A673 (cell line): ENCODE measurements at regions not wholly inside any gene's neighbourhood (a gene's known extent, or its start where the extent isn't known, plus 50 kb on each side); places are given as distances from the start of the nearest gene placed in this dataset.

Source experiments
- BruUV-seq: library from RNA; stranded (reverse); fragments of 400-500 nt; replicated peaks from 2 replicates; lab custom pipeline; 2021; lab: Mats Ljungman, UMichigan
- CTCF ChIA-PET: fragments of 300-600 bp; sonication (Branson Sonifier 250); formaldehyde crosslinking; loops from one replicate; lab custom pipeline; 2022; ENCODE audit warnings: antibody characterized with exemption; lab: Charles Lee
- POLR2A ChIA-PET: fragments of 300-600 bp; sonication (Branson Sonifier 250); formaldehyde crosslinking; loops from one replicate; lab custom pipeline; 2022; ENCODE audit warnings: antibody characterized with exemption; ENCODE audit not compliant: low non-redundant PET; lab: Charles Lee
- DNase-seq: peaks from one replicate; pipeline ENCODE4 v3.0.0-alpha.2; 2015; ENCODE audit warnings: low spot score
- H3K27ac ChIP-seq: fragments of 200-600 bp; sonication (generic); 2 replicates; pipeline ENCODE4 v1.5.1; 2016; ENCODE audit warnings: mixed run types, low read depth, mild to moderate bottlenecking, mixed read lengths, antibody characterized with exemption, low read length; ENCODE audit not compliant: poor library complexity, severe bottlenecking
- H3K27me3 ChIP-seq: fragments of 200-600 bp; sonication (generic); replicated peaks from 2 replicates; pipeline ENCODE4 v1.6.1; 2017; ENCODE audit warnings: mixed run types, low read depth, mild to moderate bottlenecking, mixed read lengths, antibody characterized with exemption, low read length; ENCODE audit not compliant: insufficient read depth, poor library complexity
- H3K36me3 ChIP-seq: fragments of 200-600 bp; sonication (generic); 2 replicates; pipeline ENCODE4 v1.6.1; 2016; ENCODE audit warnings: mixed run types, mild to moderate bottlenecking, mixed read lengths, antibody characterized with exemption, low read length; ENCODE audit not compliant: insufficient read depth, poor library complexity, severe bottlenecking
- H3K4me1 ChIP-seq: fragments of 200-600 bp; sonication (generic); 2 replicates; pipeline ENCODE4 v1.6.1; 2017; ENCODE audit warnings: mixed run types, mild to moderate bottlenecking, mixed read lengths, antibody characterized with exemption, low read length; ENCODE audit not compliant: insufficient read depth, poor library complexity, severe bottlenecking
- H3K4me3 ChIP-seq: fragments of 200-600 bp; sonication (generic); 2 replicates; pipeline ENCODE4 v1.5.1; 2016; ENCODE audit warnings: low read depth, mixed run types, mild to moderate bottlenecking, mixed read lengths, low read length; ENCODE audit not compliant: poor library complexity, severe bottlenecking
- H3K9me3 ChIP-seq: fragments of 200-600 bp; sonication (generic); 2 replicates; pipeline ENCODE4 v1.6.1; 2016; ENCODE audit warnings: mixed run types, low read depth, mild to moderate bottlenecking, mixed read lengths, antibody characterized with exemption, low read length; ENCODE audit not compliant: poor library complexity, severe bottlenecking
- EZH2 ChIP-seq: fragments of 200-600 bp; sonication (generic); IDR thresholded peaks from 2 replicates; pipeline ENCODE4 v1.6.1; 2017; ENCODE audit warnings: borderline replicate concordance, low read depth, mild to moderate bottlenecking, mixed read lengths, antibody characterized with exemption, low read length; ENCODE audit not compliant: poor library complexity, severe bottlenecking
- intact Hi-C: fragments of 100-400 bp; cut with micrococcal nuclease; formaldehyde crosslinking; loops from one replicate; pipeline ENCODE4 v1.10.0; 2022; ENCODE audit not compliant: unreplicated experiment
- TF ChIP-seq, protein P1 (sequence below): fragments of 300-800, 200-600 bp; sonication (generic); conservative IDR thresholded peaks from 2 replicates; pipeline ENCODE4 v1.5.1; 2017; ENCODE audit warnings: low read depth, mild to moderate bottlenecking, antibody characterized with exemption, low read length, moderate library complexity, mixed read lengths

DNA sequence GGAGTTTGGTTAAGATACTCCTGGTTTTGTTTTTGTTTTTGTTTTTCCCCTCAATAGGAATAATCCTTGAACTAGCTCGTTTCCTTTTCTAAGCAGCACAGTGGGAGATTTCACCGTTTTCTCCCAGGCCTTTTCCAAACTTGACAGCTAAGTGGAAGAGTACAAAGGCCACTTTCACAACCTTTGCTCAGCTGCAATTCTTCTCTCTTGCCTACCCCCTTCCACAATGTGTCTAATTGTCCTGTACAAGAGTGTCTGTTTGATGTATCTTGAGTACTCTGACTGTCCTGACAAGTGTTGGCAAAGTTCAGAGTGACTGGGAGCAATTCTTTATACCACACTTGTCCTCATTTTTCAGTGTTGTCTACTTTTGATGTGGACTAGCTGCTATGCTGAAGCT, 674.3 kb upstream of the AMOT start:
- CTCF ChIA-PET: no interaction called here
- H3K27ac ChIP-seq: no peak overlapping the region
- BruUV-seq: no TSS peak
- POLR2A ChIA-PET: no interaction called here
- no peaks in the 10 kb centered on the region for H3K9me3 ChIP-seq
- no peak for TF ChIP-seq EZH2
- TF ChIP-seq, protein P1, sequence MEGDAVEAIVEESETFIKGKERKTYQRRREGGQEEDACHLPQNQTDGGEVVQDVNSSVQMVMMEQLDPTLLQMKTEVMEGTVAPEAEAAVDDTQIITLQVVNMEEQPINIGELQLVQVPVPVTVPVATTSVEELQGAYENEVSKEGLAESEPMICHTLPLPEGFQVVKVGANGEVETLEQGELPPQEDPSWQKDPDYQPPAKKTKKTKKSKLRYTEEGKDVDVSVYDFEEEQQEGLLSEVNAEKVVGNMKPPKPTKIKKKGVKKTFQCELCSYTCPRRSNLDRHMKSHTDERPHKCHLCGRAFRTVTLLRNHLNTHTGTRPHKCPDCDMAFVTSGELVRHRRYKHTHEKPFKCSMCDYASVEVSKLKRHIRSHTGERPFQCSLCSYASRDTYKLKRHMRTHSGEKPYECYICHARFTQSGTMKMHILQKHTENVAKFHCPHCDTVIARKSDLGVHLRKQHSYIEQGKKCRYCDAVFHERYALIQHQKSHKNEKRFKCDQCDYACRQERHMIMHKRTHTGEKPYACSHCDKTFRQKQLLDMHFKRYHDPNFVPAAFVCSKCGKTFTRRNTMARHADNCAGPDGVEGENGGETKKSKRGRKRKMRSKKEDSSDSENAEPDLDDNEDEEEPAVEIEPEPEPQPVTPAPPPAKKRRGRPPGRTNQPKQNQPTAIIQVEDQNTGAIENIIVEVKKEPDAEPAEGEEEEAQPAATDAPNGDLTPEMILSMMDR: no peak
- no peaks in the 10 kb centered on the region for H3K27me3 ChIP-seq
- no peak overlapping the region for H3K4me3 ChIP-seq
- no peaks in the 10 kb centered on the region for H3K36me3 ChIP-seq
- H3K4me1 ChIP-seq: no peaks in the 10 kb centered on the region
- no peak for DNase-seq
- intact Hi-C loops: no loop called here

DNA sequence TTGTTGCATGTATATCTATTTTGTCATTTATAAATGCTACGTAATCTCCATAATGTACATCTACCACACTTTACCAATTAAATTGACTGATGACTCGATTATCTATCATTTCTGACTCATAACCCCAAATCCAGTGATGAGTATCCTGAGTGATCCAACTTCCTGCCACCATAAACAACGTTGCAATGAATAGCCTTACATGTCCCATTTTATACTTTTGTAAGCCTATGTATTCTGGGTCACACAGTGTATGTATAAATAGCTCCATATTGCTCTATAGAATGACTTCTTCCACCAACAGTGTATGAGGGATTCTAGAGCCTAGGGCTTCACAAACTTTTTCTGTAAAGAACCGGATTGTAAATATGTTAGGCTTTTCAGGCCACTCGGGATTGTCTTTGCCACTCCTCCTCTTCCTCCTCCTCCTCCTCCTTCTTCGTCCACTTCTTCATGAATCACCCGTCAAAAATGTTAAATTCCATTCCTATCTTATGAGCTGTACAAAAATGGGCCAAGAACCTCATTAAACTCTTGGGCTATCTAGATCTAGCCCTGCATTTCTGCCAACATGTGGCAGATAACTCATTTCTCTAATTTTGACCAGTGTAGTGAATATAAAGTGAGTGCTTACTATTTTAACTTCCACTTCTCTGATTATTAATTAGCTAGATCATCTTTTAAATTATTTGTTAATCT, 672.2 kb upstream of the AMOT start:
- Histone ChIP-seq H3K27ac (no peak overlapping the region), H3K9me3 (no peaks in the 10 kb centered on the region), H3K27me3 (no peaks in the 10 kb centered on the region), H3K4me1 (no peaks in the 10 kb centered on the region), H3K4me3 (no peak overlapping the region), H3K36me3 (no peaks in the 10 kb centered on the region)
- POLR2A ChIA-PET: no interaction called here
- TF ChIP-seq, protein P1: no peak
- TF ChIP-seq EZH2: no peak
- DNase-seq: peak; percentile 9
- intact Hi-C loops: no loop called here
- no TSS peak for BruUV-seq
- CTCF ChIA-PET: no interaction called here

DNA sequence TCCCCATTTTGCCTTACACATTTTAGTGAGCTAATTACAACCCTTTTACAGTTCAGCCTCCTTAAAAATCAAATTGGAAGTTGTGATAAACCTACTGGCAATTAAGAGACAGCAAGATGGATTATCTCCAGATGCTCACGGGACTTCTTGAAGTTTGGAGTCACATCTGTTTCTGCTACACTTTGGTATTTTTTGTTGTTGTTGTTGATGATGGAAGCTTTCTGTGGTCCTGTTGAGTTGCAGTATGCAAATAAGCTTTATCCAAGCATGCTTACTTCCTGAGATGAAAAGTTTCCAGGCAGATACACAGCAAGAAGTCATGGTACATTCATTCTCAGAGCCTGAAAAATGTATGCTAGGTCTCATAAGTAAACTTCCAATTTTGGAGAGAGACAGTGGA, 670.0 kb upstream of the AMOT start:
- intact Hi-C loops: no loop called here
- Histone ChIP-seq H3K27me3 (no peaks in the 10 kb centered on the region), H3K36me3 (no peaks in the 10 kb centered on the region), H3K4me1 (no peaks in the 10 kb centered on the region), H3K9me3 (no peaks in the 10 kb centered on the region), H3K27ac (no peak overlapping the region), H3K4me3 (no peak overlapping the region)
- CTCF ChIA-PET: no interaction called here
- BruUV-seq: no TSS peak
- POLR2A ChIA-PET: no interaction called here
- DNase-seq: peak; percentile 10
- TF ChIP-seq, protein P1: no peak
- no peak for TF ChIP-seq EZH2
